ENCODE measurements at regions not wholly inside any gene's neighbourhood (a gene's known extent, or its start where the extent isn't known, plus 50 kb on each side); places are given as distances from the start of the nearest gene placed in this dataset.

DNA sequence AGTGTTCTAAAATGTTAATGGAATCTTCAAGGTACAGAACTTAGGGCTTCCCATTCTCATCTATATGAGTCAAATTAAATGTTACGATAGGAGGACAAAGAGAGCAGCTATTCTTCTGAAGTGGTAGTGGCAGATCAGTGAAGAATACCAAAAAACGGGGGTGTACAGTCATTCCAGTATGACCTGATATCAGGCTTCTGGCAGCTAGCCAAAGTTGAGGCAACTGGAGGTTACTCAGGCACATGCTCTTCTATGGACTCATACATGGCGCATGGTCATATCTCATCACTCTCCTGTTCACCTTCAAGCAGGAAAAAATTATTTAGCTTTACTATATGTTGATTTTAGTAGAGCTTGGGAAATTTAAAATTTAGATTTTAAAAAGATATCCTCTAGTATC lies 1608.8 kb downstream of the GRIK2 start:
- ChIA-PET POLR2A (no interaction called here), CTCF (no interaction called here)
- H3K4me3 ChIP-seq (ENCODE audit: low read depth, low read length) = no peak overlapping the region
- TF ChIP-seq CTCF (IDR thresholded peaks at IDR 0.05; ENCODE audit: insufficient read depth, low read length, missing control alignments) = no peak
- no peak for DNase-seq (ENCODE audit: low read depth, low spot score)

DNA sequence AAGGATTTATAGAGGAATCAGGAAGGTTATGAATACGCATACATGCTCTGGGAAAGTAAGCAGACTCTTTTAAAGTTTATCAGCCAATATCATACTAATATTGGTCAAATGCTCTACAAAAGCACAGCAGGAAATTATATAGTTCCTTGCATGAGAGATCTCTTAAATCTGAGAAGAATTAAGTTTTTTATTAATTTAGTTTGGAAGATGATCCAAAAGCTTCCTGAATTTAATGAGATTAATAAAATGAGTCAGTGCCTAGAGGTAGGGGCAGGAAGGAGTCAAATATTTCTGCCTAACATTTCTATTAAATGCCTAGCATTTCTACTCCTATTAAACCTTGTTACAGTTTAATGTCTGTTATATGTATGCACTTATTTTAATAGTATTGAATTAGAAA lies 1608.2 kb downstream of the GRIK2 start:
- ChIA-PET POLR2A (no interaction called here), CTCF (no interaction called here)
- no peak overlapping the region for H3K4me3 ChIP-seq (ENCODE audit: low read depth, low read length)
- no peak for DNase-seq (ENCODE audit: low read depth, low spot score)
- TF ChIP-seq CTCF (IDR thresholded peaks at IDR 0.05; ENCODE audit: insufficient read depth, low read length, missing control alignments) = no peak

GRCh38 chr6:103000688-103001087 lies 1607.2 kb downstream of the GRIK2 start:
- CTCF ChIA-PET = no interaction called here
- POLR2A ChIA-PET = no interaction called here
- H3K4me3 ChIP-seq (ENCODE audit: low read depth, low read length) = no peak overlapping the region
- no peak for TF ChIP-seq CTCF (IDR thresholded peaks at IDR 0.05; ENCODE audit: insufficient read depth, low read length, missing control alignments)
- DNase-seq (ENCODE audit: low read depth, low spot score) = no peak

GRCh38 chr6:102995491-102995890 lies 1602.0 kb downstream of the GRIK2 start:
- ChIA-PET CTCF (no interaction called here), POLR2A (no interaction called here)
- no peak for DNase-seq (ENCODE audit: low read depth, low spot score)
- H3K4me3 ChIP-seq (ENCODE audit: low read depth, low read length) = no peak overlapping the region
- TF ChIP-seq CTCF (IDR thresholded peaks at IDR 0.05; ENCODE audit: insufficient read depth, low read length, missing control alignments) = no peak

DNA sequence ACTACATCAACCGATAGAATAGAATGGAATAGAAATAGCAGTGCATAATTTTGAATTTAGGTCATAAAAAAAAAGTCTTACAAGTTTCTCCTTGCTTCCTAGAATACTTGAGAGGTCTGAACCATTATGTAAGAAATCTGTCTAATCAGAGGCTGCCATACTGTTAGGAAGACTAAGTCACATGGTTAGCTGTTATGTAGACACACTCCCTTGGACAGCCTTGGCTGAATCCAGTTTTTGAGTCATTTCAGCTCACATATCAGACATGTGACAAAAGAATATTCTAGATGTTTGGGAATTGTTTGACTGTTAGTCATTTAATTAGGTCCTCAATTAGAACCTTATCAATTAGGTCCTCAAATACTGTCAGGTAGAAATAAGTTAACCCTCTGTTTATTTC lies 1601.4 kb downstream of the GRIK2 start:
- ChIA-PET POLR2A (no interaction called here), CTCF (no interaction called here)
- no peak for TF ChIP-seq CTCF (IDR thresholded peaks at IDR 0.05; ENCODE audit: insufficient read depth, low read length, missing control alignments)
- no peak for DNase-seq (ENCODE audit: low read depth, low spot score)
- no peak overlapping the region for H3K4me3 ChIP-seq (ENCODE audit: low read depth, low read length)

DNA sequence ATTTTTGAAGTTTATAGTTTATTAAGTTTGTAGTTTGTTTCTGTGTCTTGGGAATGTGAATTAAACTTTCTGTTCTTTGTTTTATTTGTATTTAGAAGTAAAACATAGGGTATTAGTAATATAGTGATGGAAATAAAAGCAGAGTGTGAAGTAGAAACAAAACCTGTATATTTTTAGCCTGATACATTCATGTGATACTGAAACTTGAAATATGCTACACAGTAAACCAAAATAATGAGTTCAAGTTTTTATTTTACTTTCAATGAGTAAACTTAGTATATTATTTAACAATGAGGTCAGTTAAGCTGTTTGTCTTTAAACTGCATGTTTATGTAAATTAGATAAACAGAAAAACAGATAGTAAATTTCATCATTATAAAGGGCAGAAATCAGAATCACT lies 1592.6 kb downstream of the GRIK2 start:
- ChIA-PET POLR2A (no interaction called here), CTCF (no interaction called here)
- H3K4me3 ChIP-seq (ENCODE audit: low read depth, low read length) = no peak overlapping the region
- TF ChIP-seq CTCF (IDR thresholded peaks at IDR 0.05; ENCODE audit: insufficient read depth, low read length, missing control alignments) = no peak
- DNase-seq (ENCODE audit: low read depth, low spot score) = no peak
